GM18505 (cell line): ENCODE measurements at regions not wholly inside any gene's neighbourhood (a gene's known extent, or its start where the extent isn't known, plus 50 kb on each side); places are given as distances from the start of the nearest gene placed in this dataset.

Source experiments
- ATAC-seq: cut with Tn5 transposase; IDR thresholded peaks from one replicate; pipeline ENCODE4 v1.9.1; 2021; ENCODE audit not compliant: unreplicated experiment
- POLR2A ChIP-seq: IDR thresholded peaks from 4 replicates; pipeline ENCODE4 v1.6.1; 2011; ENCODE audit warnings: borderline replicate concordance; ENCODE audit not compliant: insufficient read depth, insufficient read length; ENCODE audit errors: extremely low read depth

DNA sequence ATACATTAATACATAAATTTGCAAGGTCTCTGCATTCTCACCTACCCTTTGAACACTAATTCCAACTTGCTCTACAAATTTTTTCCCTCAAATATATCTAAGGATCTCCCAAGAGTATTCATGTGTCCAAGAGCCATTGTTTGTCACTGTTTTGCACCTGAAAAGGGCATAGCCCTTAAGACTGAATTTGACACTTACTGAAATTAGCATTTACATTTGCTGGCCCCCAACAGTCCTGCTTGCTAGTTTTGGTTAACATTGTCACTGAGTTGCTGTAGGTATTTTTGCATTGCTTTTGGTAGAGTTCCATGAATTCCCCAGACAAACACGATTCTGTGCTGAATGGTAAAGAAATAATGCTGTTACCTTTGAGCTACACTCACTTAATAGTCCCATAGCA, 57.3 kb downstream of the KCNA4 start:
- TF ChIP-seq POLR2A = no peak
- ATAC-seq = no peak

DNA sequence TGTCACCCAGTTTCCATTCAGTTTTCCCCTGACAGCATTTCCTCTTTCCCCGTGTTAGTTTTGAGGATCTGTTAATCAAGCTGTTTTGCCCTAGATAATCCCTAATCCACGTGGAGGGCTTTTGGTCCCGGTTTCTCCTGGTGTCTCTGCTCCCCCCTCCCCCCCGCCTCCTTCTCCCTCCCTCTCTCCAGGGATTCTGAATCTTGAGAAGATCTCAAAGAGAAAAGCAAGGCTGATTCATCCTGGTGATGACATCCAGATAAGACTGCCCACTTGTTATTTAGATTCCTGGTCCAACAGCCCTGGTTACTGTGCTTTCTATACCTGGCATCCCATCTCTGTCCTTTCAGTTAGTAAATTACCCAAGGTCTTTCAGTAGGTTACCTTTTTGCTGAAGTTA, 59.4 kb downstream of the KCNA4 start:
- ATAC-seq = no peak
- TF ChIP-seq POLR2A = no peak

DNA sequence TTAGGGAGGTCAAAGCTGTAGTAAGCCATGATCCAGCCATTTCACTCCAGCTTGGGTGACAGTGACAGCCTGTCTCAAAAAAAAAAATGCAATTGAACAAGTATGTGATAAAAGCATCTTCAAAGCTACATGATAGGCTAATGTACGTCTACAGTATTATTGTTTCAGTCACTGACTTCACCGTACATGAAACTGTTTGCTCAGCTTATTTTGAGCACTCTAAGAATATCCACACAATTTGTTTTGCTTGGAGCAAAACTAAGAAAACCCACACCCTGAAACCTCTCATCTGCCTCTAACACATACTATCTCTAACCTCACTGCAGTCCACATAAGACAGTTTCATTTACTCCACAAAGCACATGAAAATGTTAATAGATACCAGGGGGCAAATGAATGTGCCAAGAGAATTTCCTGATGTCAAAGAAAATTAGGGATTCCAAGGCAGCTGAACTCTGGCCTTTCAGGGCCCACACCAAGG, 60.7 kb downstream of the KCNA4 start:
- TF ChIP-seq POLR2A = no peak
- no peak for ATAC-seq

DNA sequence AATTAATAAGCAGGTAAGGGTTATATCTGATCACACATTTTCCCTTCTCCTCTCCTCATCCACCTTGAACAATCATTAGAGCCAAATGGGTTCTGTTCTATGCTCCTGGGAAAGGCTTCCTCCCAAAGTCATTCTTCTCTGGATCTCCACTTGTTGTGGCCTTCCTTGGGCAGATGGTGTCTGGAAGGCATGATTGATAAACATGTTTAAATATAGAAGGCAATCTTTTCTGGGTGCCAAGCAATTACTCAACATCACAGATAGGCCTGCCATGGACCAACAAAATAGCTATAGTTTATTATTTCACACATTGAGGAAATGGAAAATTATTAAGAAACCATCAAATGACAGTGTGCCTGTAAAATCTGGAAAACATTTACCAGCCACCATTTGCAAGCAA, 73.5 kb downstream of the KCNA4 start:
- ATAC-seq = no peak
- no peak for TF ChIP-seq POLR2A

DNA sequence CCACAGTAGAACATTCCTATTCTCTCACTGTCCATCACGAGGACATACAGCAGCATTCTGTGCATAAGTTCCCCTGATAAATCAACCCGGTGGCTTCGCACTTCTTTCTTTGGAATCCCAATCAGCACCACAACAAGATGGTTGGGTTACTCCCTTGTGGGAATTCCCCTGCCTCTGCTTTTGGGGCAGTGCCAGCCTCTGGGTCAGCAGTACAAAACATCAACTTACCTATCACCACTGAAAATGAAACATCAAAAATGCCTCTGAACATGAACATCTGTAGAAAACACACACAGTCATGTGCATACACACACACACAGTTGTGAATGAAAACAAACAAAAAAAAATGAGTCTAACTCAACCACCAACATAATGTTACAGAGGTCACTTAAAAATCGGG, 79.3 kb downstream of the KCNA4 start:
- ATAC-seq = no peak

DNA sequence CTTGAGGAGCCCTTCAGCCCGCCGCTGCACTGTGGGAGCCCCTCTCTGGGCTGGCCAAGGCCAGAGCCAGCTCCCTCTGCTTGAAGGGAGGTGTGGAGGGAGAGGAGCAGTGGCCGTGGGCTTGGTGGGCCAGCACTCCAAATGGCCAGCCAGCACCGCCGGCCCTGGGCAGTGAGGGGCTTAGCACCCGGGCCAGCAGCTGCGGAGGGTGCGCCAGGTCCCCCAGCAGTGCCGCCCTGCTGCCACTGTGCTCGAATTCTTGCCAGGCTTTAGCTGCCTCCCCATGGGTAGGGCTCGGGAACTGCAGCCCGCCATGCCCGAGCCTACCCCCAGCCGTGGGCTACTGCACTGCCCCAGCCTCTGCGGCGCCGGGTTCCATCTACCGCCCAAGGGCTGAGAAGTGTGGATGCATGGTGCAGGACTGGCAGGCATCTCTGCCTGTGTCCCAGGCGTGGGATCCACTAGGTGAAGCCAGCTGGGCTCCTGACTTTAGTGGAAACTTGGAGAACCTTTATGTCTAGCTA, 82.7 kb downstream of the KCNA4 start:
- ATAC-seq = no peak
- TF ChIP-seq POLR2A = no peak

More for the DNA sequence above, 79.3 kb downstream of the KCNA4 start:
- TF ChIP-seq POLR2A = no peak

DNA sequence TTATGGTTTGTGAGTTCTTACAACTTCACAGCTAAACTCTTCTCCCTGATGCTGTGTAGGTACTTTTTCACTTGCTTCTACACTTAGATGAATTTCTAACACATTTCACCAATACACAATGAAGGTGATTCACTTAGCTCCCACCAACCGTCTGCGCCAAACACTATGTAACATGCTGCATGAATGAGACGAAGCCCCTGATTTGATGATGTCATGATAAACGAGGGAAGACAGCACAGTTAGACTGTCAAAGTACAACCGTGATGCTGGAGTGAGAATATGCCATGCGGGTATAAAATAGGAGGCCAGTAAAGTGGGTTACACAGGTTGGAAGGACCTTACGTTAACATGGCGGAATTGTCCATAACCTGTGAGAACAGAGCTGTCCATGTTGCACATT, 100.8 kb downstream of the KCNA4 start:
- no peak for TF ChIP-seq POLR2A
- no peak for ATAC-seq

DNA sequence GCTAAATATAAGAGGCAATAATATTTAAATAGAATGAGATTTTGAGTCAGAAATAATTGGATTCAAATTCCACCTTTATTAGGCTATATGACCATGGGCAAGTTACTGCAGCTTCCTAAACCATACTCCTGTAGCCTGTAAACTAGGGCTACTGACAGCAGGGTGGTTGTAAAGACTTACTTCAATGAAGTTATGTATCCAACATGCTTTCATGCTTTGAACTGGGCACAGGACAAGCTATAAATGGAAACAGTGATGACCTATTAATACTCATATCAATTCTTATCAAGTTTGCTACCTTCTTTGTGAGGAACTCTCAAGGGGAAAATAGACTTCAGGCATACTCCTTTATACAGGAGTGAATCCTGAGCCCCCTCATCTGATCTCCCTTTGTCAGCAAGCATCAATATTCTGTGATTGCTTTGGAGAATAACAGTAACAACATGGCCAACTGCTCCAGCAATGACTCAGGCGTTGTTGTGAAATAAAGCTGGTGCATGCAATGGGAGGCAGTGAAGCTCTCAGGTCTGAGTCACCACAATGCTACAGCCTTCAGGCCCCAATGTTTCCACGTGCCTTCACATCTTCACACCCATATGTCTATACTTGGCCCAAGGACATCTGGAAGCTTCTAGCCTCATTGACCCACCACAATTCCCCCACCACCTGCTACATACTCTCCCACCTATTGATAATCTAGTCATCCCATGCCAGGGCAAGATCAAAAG, 102.5 kb downstream of the KCNA4 start:
- TF ChIP-seq POLR2A = no peak
- no peak for ATAC-seq

DNA sequence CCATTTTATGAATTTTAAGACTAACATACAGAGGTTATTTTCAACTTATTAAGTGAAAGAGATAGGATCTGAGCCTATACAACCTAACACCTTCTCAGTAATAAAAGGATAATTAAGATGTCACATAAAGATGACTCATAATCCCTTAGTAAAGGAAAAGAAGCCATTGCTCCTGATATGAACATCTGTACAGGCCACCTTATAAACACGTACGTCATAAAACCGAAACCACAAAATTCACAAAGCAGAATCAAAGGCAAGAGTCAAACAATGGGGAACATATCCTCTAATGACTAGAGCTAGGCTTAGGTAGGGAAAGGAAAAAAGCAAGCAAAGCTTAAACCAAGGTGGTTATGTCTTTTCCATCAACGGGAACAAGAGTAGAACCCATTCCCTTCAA, 103.5 kb downstream of the KCNA4 start:
- no peak for TF ChIP-seq POLR2A
- no peak for ATAC-seq

DNA sequence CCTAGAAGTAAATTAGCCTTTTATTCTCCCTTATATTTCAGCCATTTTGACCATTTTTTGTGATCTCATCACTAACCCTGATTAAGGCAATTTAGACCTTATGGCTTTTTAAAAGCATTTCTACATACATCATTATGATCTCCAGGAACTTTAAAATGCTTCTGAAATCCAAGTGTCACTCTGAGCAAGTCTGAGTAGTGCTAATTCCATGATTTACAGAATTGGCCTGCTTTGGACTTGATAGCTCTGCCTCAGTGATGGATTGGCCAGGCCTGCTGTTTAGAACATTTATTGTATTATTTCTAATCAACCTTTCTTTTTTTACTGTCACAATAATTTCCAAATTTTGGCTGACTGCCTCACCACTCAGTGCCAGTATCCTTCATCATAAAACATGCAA, 116.4 kb downstream of the KCNA4 start:
- no peak for ATAC-seq
- TF ChIP-seq POLR2A = no peak

DNA sequence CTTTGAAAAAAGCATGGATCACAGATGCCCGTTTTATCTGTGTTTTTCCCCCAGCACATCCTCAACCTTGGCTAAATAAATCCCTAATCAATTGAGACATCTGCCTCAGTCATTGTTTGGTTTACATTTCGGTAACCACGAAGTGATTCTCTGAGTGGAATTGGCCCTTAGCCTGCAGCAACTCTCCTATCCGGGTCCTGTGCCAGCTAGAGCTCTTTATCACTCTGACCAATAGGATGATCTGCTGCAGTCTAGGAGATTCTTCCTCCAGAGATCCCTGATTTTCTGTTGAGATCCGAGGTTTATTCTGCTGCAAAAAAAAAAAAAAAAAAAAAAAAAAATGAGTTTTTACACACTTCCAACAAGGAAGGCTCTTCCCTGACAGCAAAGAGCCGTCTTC, 137.3 kb downstream of the KCNA4 start:
- ATAC-seq = no peak
- no peak for TF ChIP-seq POLR2A

DNA sequence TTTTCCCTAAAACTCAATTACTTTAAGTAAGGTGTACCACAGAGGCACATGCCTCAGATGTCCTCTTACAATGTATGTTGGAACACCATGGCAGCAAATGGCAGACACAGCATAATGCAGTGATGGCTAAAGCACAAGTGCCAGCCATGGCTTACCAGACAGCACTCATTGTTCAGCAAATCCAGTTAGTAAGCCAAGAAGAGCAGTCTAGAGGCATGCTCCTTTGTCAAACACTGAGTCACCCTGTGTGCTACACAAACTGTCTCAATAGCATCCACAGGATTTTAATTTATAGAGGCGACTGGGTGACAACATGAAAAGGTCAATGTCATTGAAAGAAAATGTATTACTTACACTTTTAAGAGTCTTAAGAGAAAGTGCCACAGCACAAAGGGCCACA, 140.6 kb downstream of the KCNA4 start:
- TF ChIP-seq POLR2A = no peak

DNA sequence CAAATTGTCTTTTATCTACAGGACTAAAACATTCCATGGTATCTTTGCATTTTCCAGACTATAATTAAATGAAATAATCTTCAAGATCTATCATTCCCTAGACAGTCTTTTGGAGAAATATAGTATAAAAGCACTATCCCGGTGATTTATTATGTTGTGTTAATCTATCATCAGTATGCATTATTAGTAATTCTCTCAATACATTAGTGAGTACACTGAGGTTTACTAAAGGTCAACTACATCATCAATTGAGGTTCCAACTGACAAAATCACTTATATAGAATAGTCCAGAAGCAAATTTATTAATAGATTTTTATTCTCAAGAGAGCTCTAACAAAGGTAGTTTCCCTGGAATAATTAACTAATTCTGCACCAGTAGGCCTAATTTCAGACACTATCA, 169.6 kb downstream of the KCNA4 start:
- ATAC-seq = no peak
- no peak for TF ChIP-seq POLR2A

More for the DNA sequence above, 140.6 kb downstream of the KCNA4 start:
- no peak for ATAC-seq

DNA sequence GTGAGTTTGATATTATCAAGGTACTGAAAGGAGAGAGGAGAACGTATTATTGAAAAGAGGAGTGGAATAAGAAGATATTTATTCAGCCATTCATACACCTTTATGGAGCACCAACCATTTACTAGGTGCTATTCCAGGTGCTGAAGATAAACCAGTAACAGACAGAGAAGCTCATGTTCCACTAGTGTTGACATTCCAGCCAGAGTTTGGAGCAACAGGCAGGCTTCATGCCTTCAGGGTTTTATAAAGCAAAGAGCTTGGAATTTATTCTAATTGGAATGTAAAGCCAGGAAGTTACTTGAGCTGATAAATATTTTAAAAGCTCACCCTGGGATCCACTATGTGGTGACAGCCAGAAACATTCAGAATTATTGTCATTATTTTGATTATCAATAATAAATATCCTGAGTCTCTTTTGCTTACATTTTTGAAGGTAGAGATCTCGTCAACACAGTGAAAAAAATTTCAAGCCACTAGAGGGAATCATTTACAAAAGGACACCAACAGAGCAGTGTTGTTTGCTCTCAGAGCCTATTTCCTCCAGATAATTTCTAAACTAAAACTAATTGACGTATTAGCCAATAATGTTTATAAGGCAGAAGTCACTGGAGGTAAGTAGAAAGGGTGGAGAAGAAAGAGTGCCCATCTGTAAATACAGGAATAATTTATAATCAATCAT, 172.0 kb downstream of the KCNA4 start:
- ATAC-seq = no peak
- no peak for TF ChIP-seq POLR2A
